ENCODE measurements at regions not wholly inside any gene's neighbourhood (a gene's known extent, or its start where the extent isn't known, plus 50 kb on each side); places are given as distances from the start of the nearest gene placed in this dataset.

- DNase-seq (ENCODE audit: low spot score), result no peak
These were observed 714.8 kb downstream of the TLR4 start for GRCh38 chr9:118418887-118419565.

- no peak for DNase-seq (ENCODE audit: low spot score)
These were observed 715.5 kb downstream of the TLR4 start for GRCh38 chr9:118419676-118420075.

- no peak for DNase-seq (ENCODE audit: low spot score)
These were observed 718.3 kb downstream of the TLR4 start for GRCh38 chr9:118422508-118422907.

DNA sequence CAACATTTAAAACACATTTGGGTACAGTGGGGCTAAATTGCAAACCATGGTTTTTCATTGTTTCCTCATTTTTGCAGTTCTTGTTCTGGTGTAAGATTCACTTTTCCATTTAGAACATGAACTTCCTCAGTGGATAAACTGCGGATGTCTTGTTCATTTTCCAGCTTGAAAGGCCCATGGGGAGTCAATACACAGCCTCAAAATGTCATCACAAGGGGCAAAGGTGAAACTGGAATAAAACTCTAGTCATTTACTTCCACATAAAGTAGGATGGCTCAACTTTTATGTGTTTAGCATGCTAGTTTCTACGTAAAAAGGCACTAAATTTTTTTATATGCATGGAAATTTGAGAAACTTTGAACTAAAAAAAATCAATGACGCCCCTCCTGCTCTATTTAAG lies 718.8 kb downstream of the TLR4 start:
- DNase-seq (ENCODE audit: low spot score), result no peak

DNA sequence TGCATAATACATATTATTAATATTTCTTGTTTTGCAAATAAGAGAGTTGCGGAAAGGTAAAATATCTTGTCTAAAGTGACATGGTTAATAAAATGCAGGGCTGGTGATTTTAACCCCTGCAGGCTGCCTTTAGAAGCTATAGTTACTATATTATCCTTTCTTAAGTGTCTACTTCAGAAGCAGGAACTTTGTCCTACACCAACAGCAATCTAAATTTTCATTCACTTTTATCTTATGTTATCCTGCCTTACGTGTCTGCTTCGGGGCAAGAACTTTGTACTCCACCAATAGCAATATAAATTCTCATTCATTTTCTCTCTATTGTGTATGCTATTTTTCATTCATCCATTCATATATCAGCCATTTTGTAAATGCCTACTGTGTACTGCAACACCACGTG lies 719.5 kb downstream of the TLR4 start:
- DNase-seq (ENCODE audit: low spot score), result no peak

DNA sequence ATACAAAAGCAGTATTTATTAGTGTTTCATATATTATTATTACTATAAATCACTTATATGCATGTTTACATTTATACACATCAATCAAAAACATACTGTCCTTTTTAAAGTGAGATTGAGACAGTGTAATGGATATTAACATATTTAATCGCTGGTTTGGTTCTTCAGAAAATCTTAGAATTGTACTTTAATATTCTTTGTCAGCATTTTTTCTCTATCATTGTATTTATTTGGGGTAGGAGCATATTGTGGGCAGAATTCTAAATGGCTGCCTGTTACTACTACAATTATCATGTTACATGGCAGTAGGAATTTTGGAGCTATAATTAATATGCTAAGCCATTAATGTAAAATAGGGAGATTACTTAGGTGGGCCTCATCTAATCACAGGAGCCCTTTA lies 722.6 kb downstream of the TLR4 start:
- no peak for DNase-seq (ENCODE audit: low spot score)

DNA sequence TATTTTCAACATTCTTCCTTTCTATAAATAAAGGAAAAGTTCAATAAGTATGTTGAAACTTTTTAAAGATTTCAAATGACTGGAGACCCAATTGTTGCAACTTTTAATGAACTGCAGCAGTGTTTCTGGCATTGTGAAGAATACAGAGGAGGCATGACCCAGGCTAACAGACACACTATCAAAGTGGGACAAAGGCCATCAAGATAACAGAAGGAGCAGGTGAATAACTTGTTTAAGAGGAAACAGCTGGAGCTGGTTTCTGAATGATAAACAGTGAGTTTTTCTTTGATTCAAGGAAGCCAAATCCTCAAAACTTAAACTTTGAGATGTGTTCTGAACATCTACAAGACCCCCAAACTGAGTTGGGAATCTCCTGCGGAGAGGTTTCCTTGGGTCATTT lies 734.6 kb downstream of the TLR4 start:
- no peak for DNase-seq (ENCODE audit: low spot score)

DNA sequence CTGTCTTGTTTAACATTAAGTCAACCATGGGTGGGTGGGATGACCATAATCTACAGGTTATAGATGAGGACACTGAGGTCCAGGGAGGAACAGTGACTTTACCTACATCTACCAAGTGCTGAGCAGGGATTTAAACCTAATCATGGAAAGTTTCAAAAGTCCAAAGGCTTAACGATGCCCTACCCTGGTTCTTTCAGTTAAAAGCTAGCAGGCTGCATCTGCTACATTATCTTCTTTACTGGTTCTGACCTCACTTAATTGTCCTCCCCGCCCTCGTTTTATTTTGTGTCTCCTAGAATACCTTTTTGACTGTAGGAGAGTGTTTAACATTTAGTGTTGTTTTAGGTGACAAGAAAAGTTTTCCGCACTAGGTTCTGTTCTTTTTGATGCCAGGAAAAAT lies 735.2 kb downstream of the TLR4 start:
- DNase-seq (ENCODE audit: low spot score), result no peak

DNA sequence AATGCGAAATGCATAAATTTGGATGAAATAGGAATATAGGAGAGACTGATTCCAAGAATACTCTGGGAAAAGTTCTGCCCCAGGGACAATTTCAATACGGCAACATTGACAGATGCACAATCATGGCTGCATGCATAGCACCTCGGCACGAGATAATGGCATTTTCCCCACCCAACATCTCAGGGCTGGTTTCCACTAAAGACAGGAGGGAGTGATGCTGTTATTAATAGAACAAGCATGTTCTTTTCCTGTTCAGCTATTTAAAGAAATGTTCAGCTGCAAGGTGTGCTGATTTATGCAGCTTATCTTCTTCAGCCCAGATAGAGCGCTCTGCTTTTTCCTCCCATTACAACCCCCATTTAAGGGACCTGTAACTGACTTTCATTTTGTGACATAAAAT lies 740.2 kb downstream of the TLR4 start:
- DNase-seq (ENCODE audit: low spot score), result no peak

DNA sequence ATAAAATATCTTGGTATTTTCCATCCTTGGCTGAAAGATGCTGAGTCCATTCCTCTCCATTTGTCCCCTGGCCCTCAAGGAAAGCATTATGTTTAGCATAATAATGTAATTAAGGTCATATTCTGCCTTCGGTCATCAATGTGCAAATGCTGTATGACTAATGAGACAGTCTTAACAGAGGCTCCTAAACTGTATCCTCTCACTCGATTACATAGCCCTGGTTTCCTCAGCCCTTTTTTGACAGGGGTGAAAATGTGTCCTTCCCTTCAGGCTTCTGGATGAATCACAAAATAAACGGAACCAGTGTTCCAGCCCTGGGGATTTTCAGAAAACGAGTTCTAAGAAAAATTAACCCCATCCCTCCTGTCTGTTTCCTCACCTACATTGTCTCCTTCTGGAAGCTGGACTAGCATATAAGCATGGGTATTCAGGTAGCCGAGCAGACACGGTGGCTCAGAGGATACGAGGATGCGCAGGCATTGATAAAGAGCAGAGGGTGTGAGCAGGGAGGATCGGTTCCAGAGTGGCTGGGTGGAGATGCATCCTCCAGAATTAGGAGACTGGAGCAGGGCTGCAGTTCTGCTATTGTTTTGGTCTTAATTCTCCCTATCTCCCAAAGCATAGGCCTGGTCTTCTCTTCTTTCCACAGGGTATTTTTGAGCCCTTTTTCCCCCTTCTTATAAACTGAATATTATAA lies 742.9 kb downstream of the TLR4 start:
- no peak for DNase-seq (ENCODE audit: low spot score)

- no peak for DNase-seq (ENCODE audit: low spot score)
These were observed 745.4 kb downstream of the TLR4 start for GRCh38 chr9:118449554-118449953.

- DNase-seq (ENCODE audit: low spot score), result no peak
These were observed 751.1 kb downstream of the TLR4 start for GRCh38 chr9:118455259-118455658.

- no peak for DNase-seq (ENCODE audit: low spot score)
These were observed 751.6 kb downstream of the TLR4 start for GRCh38 chr9:118455788-118456187.

- no peak for DNase-seq (ENCODE audit: low spot score)
These were observed 753.2 kb downstream of the TLR4 start for GRCh38 chr9:118457171-118458000.

DNA sequence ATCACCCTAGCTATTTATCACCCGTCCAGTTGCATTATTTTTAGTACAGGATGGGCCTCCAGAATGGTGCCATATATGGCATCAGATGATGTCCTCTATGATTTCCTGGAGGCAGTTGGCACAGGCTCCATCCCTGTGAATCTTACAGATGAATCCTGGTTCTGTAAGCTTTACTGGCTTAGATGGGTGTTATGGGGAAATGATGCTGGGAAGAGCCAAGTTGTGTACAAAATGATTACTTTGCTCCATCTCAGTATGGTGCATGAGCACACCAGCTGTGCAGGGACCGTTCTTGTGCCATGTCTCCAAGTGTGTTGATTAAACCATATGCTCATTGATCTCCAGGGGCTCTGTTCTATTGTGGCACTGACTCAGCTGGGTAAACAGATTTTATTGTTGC lies 755.7 kb downstream of the TLR4 start:
- peak; percentile 59 for DNase-seq (ENCODE audit: low spot score)

DNA sequence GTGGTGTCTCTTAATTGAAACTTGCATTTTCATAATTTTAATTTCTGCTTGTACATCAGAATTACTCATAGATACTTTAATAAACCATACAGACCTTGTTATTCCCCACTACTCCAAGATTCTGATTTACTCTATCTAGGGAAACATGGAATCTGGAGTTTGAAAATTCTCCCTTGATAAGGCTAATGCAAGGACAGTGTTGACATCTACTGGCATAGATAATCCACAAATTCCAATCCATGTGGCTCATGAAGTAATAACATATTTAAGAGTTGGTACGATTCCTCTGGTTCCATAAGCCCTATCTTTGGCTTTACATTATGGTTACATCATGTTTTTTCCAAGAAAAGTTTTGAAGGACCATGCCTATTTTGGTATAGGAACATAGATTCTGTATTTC lies 759.2 kb downstream of the TLR4 start:
- DNase-seq (ENCODE audit: low spot score), result no peak

- DNase-seq (ENCODE audit: low spot score), result no peak
These were observed 769.3 kb downstream of the TLR4 start for GRCh38 chr9:118473521-118473920.

DNA sequence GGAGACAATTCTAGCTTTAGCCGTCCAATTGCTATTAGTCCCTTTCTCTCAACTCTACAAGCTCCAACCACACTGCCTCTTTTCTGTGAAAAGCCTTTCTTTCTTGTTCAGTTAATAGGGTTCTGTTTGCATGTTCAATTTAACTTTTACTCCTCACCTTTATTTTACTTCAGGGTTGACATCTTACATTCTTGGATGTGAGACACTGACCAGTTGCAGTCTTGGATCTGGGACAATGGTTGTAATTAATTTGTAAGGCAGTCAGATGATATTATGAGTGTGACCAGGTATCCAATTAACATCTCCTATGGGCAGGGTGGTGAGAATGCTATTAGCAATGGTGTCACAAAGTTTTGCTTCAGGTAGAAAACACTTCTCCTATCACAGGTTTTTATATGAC lies 774.5 kb downstream of the TLR4 start:
- no peak for DNase-seq (ENCODE audit: low spot score)

GRCh38 chr9:118482306-118482705 lies 778.1 kb downstream of the TLR4 start:
- DNase-seq (ENCODE audit: low spot score), result no peak

GRCh38 chr9:118483677-118484076 lies 779.5 kb downstream of the TLR4 start:
- no peak for DNase-seq (ENCODE audit: low spot score)

DNA sequence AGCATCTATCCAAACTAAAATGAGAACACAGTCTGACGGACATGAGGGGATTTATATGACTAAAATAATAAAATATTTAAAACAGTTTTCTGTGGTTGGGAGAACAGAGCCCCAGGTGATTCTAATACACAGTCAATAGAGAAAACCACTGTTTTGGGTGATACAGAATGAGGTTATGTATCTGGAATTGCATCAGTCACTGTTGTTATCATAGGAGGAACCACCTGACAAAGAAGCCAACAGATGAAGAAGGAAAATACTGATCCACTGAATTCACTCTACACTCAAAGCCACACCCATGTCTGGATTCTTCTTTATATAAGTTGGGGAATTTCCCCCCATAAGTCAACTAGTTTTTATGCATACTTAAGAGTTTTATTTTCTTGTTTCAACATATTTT lies 799.0 kb downstream of the TLR4 start:
- no peak for DNase-seq (ENCODE audit: low spot score)

GRCh38 chr9:118510711-118511110 lies 806.5 kb downstream of the TLR4 start:
- no peak for DNase-seq (ENCODE audit: low spot score)

- no peak for DNase-seq (ENCODE audit: low spot score)
These were observed 811.7 kb downstream of the TLR4 start for GRCh38 chr9:118515947-118516346.

Measured in D341Med (cell line).